ENCODE measurements at regions not wholly inside any gene's neighbourhood (a gene's known extent, or its start where the extent isn't known, plus 50 kb on each side); places are given as distances from the start of the nearest gene placed in this dataset.
"Not testable (repeated sequence)": the region's sequence is repeated elsewhere in the genome, so short reads cannot be mapped to it uniquely, and the experiment has no call there.

DNA sequence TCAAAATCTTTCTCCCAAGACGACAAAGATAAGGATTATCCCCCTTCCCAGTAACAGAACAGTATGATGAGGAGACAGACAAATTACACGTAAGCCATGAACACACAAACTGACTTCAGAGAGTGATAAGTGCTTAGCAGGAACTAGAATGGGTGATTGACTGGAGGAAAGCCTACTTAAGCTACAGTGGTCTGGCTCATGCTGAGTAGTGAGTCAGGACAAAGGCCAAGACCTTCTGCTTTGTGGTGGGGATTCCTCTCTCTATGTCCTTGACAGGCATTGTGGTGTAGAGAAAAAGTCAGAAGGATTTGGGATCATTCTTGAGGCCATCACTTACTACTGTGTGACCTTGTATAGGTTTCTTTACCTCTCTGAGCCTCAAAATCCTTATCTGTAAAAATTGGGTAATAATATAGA lies 381.9 kb upstream of the CCL2 start:
- in situ Hi-C loops (cut with MboI; ENCODE audit: low sequenced_read_pairs) = no loop called here

GRCh38 chr17:33874617-33875060 lies 380.4 kb upstream of the CCL2 start:
- in situ Hi-C loops (cut with MboI; ENCODE audit: low sequenced_read_pairs) = no loop called here

DNA sequence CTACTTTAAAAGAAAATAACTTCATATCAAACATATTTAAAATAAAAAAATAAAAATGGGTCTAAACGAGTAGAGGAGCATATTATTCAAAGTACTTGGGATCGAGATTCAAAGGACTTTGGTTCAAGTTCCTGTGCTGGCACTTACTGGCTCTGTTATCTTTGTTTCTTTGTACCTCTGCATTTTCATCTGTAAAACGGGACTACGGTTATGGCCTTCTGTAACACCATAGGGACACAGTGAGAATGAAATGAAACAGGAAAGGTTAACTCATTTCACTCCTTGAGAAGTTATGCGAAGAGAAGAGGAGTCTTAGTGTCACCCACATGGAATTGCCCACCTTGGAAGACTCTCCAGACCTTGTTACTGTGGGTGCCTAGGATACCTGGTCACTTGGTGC lies 379.1 kb upstream of the CCL2 start:
- in situ Hi-C loops (cut with MboI; ENCODE audit: low sequenced_read_pairs) = no loop called here

- in situ Hi-C loops (cut with MboI; ENCODE audit: low sequenced_read_pairs) = not testable (repeated sequence)
Observed at GRCh38 chr17:33882273-33882672, 372.8 kb upstream of the CCL2 start.

- in situ Hi-C loops (cut with MboI; ENCODE audit: low sequenced_read_pairs) = not testable (repeated sequence)
Observed at GRCh38 chr17:33882677-33883076, 372.4 kb upstream of the CCL2 start.

DNA sequence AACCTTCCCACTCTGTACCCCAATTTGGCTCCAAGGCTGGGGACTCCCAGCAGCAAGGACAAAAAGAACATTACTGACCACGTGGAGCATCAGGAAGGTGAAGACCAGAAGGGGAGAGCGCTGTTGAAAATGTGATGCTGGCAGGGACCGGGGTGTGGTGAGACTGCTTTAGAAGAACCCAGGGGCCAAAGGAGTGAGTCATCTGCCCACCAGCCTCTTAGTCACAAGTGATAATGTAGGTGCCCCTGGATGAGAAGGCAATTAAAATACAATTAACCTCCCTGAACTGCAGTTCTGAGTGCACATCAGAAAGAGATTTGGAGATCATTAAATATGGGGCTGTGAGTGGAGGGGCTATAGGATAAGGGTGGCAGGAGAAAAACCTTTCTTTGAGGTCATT lies 366.6 kb upstream of the CCL2 start:
- in situ Hi-C loops (cut with MboI; ENCODE audit: low sequenced_read_pairs) = no loop called here

DNA sequence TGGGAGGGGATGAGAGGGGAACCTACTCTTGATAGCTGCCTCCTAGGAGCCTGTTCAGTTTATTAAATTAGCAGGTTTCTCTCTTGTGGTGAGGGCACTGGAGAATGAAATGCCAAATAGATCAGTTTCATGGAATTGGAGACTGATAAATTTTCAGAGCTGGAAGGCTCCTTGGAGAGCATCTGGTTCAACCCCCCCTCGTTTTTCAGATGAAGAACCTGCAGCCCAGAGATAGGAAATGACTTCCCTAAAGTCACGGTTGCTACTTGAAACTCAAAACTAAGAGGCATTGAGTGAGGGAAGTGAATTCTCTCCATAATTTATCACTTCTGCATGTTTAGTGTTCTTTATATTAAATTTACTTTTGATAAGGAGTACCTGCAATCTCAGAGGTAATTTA lies 366.0 kb upstream of the CCL2 start:
- in situ Hi-C loops (cut with MboI; ENCODE audit: low sequenced_read_pairs) = no loop called here

- in situ Hi-C loops (cut with MboI; ENCODE audit: low sequenced_read_pairs) = no loop called here
Observed at GRCh38 chr17:33889766-33890165, 365.3 kb upstream of the CCL2 start.

- in situ Hi-C loops (cut with MboI; ENCODE audit: low sequenced_read_pairs) = no loop called here
Observed at GRCh38 chr17:33892717-33893591, 362.1 kb upstream of the CCL2 start.

DNA sequence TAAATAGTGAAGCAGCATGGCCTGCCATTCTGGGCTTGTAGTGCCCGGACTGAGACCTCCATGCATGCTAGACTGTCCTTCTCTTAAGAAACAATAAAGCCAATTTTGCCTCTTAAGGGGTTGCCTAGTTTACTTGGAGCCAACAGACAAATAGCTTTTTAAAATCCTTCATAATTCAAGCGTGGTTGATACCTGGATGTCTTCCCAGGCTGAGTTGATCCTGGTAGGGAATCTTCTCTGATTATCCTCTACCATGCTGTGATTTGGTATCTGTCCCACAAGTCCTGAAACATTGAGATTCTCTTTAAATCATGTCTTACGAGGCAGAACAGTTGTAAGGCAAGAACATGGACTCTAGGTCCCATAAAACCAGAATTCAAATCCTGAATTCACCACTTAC lies 359.6 kb upstream of the CCL2 start:
- in situ Hi-C loops (cut with MboI; ENCODE audit: low sequenced_read_pairs) = no loop called here

- in situ Hi-C loops (cut with MboI; ENCODE audit: low sequenced_read_pairs) = no loop called here
Observed at GRCh38 chr17:33896263-33896662, 358.8 kb upstream of the CCL2 start.

DNA sequence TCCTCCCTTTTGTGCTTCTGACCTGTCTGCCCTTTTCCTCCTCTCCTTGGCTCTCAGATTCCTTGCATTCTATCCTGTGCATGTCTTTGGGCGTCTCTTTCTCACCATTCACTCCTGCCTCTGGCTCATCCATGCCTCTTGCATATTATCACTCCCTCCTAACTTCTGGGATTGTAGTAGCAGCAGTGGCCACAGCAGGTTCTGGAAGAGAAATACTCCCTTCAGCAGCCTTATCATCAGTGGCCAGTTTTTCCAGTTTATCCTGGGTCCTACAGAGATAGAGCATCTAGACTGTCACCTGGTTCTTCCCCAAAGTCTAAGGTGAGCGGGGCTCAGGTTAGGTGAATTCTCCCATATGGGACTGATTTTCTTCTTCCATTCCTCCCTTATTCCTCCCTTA lies 354.0 kb upstream of the CCL2 start:
- in situ Hi-C loops (cut with MboI; ENCODE audit: low sequenced_read_pairs) = no loop called here

DNA sequence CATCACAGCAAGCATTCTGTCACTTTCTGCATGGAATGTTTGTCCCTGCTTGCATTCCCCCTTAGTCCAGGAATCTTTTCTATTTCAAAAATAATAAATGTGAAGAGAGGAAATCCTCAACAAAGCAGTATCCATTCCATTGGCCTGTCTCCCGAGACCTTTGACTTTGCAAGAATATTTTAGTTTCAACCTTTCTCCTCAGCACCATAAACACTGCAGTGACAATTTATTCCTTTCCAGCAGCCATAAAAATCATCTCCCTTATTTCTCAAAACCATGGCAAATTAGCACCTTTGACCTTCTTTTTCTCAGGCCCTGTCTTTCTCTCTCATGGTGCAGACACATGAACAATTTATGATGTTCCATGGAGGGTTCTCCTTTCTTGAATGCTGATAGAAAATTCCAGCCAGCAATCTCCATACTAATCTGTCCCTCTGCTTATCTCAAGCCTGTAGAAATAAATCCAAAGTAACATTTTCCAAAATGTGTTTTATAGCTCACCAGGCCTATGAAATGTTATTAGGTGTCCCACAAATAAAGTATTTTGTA lies 352.1 kb upstream of the CCL2 start:
- in situ Hi-C loops (cut with MboI; ENCODE audit: low sequenced_read_pairs) = no loop called here

DNA sequence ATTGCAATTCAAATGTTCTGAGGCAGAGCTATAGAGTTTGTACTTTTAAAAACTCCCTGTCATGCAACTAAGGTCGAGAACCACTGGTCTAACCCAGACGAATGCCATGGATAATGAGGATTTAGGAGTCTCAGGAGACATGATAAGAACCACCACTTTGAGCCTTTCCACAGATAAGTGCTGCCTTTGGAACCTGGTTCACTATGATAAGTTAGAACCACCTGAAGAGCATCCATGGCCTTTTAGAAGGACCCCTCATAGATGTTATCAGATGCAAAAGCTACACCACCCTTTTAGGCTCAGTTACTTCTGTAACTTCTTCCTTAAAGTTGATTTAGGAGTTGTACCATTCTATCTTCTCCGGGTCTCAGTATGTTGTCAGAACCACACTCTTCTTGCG lies 350.6 kb upstream of the CCL2 start:
- in situ Hi-C loops (cut with MboI; ENCODE audit: low sequenced_read_pairs) = no loop called here

DNA sequence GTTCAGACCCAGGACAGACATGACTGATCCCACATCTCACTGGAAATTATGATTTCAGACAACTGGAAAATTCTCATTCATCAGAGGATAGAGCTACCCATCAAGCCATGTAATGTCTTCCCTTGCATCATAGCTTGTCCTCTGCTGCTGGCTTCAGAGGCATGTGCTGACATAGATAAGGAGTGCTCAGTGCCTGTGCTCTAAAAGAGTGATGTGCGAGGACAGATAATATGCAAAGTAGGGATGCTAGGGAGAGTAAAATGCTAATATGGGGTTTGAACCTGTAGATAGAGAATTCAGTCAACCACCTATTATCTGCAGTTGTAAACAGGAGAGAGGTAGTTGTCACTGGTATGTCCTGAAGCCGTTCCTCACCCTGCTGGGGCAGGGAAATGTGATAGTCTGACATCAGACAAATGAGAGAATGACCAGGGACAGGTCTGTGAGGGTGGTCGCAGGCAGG lies 349.7 kb upstream of the CCL2 start:
- in situ Hi-C loops (cut with MboI; ENCODE audit: low sequenced_read_pairs) = no loop called here

GRCh38 chr17:33908363-33909064 lies 346.6 kb upstream of the CCL2 start:
- in situ Hi-C loops (cut with MboI; ENCODE audit: low sequenced_read_pairs) = no loop called here

- in situ Hi-C loops (cut with MboI; ENCODE audit: low sequenced_read_pairs) = no loop called here
Observed at GRCh38 chr17:33910200-33910857, 344.8 kb upstream of the CCL2 start.

DNA sequence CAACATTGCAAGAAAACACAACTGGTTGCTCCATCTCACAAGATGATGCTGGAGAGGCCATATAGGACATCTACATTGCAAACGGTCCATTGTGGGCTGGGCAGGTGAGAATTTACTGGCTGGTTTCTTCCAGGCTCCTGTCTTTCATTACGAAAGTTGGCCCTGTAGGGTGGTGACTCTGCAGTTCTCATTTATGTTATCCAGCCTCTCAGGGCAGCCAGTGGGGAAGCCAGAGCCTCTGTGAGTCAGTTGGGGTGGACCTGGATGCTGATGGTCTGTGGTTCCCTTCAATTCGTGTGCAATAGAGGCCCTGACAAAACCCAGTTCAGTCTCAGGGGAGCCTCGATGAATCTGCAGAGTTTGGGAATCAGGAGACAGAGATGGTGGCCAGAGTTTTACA lies 341.0 kb upstream of the CCL2 start:
- in situ Hi-C loops (cut with MboI; ENCODE audit: low sequenced_read_pairs) = no loop called here

DNA sequence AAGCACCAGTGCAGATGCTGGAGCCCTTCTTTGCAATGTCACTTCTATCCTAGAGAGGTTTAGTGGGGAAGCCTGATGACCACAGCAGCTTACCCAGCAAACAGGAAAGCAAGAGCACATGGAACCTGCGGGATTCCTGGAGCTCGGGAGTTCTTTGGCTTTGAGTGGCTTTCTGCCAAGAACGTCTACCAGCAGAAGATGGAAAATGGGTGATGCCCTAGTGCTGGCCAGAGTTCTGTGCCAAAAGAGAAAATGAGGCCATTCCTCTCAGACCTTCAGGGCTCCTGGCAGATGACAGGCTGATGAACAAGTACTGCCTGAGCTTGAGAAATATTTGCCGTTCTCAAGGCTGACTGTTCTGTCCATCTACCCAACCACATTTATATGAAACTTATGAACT lies 332.1 kb upstream of the CCL2 start:
- in situ Hi-C loops (cut with MboI; ENCODE audit: low sequenced_read_pairs) = no loop called here

DNA sequence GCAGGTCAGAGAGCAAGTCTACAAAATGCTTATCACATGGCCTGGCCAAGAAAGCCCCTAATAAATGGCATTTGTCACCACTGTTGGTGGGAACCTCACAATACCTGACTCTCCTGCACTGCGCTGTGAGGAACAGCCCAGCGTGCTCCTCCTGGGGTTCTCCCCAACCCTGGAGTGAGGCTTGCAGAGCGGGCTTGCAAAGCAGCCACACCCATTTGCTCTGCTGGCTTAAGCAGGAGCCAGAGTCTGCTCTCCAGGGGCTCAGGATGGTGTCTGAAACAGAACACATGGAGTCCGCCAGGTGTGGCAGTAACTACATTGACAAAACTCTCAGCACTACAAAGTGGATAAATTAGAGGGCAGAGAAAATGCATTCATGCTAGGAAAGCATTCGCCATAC lies 331.0 kb upstream of the CCL2 start:
- in situ Hi-C loops (cut with MboI; ENCODE audit: low sequenced_read_pairs) = no loop called here

- in situ Hi-C loops (cut with MboI; ENCODE audit: low sequenced_read_pairs) = no loop called here
Observed at GRCh38 chr17:33925649-33926048, 329.4 kb upstream of the CCL2 start.
